Large intestine (tissue), 3 donors: ENCODE measurements at regions not wholly inside any gene's neighbourhood (a gene's known extent, or its start where the extent isn't known, plus 50 kb on each side); places are given as distances from the start of the nearest gene placed in this dataset.

ENCODE experiments used
- DNase-seq, 2 donors: peaks; one replicate each; pipeline versions ENCODE4 v3.0.0 to v3.0.0-alpha.2; 2013
- H3K27ac ChIP-seq: one replicate; pipeline ENCODE4 v1.5.1; 2013; ENCODE audit warnings: low read length
- H3K27me3 ChIP-seq: 2 replicates; pipeline ENCODE4 v1.6.1; 2013; ENCODE audit warnings: low read length; ENCODE audit not compliant: control insufficient read depth, insufficient read depth
- H3K36me3 ChIP-seq: 2 replicates; pipeline ENCODE4 v1.6.1; 2013; ENCODE audit warnings: low read length; ENCODE audit not compliant: control insufficient read depth, insufficient read depth
- H3K4me1 ChIP-seq: one replicate; pipeline ENCODE4 v1.6.1; 2013; ENCODE audit warnings: low read length; ENCODE audit not compliant: control insufficient read depth, insufficient read depth
- H3K4me3 ChIP-seq: one replicate; pipeline ENCODE4 v1.5.1; 2013; ENCODE audit warnings: low read length
- H3K9me3 ChIP-seq: one replicate; pipeline ENCODE4 v1.6.1; 2013; ENCODE audit warnings: mild to moderate bottlenecking, low read depth, low read length, moderate library complexity; ENCODE audit not compliant: control insufficient read depth
- WGBS: methylation state at CpG from one replicate; pipeline ENCODE4 v1.1.5; 2013; ENCODE audit warnings: low lambda C conversion rate; ENCODE audit not compliant: insufficient coverage; 5-methylcytosine and 5-hydroxymethylcytosine counted together

DNA sequence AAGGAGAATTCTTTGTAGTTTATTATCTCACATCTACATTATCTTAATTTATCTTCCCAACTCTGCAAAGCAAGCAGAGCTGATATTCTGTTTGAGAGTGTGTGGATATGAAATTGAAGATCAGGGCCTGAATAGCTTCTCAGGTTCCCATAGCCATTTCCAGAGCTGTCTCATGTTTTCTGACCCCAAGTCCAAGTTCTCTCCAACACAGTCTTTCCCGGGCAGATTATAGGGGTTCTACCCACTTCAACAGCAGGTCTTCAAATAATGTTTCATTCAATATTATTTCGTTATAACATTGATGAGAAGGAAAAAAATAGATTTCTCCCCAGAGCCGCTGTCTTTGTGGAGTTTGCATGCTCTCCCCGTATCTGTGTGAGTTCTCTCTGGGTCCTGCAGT, 234.9 kb downstream of the ENC1 start:
- H3K36me3 ChIP-seq = no peaks in the 10 kb centered on the region
- H3K27ac ChIP-seq = peak overlapping the region; percentile 74
- no CpG with 5 or more reads among the region's 4 CpGs for WGBS
- peak in 1 of 2 donors; percentile 73 for DNase-seq
- H3K4me3 ChIP-seq = no peak overlapping the region
- no peaks in the 10 kb centered on the region for H3K27me3 ChIP-seq
- H3K4me1 ChIP-seq = peaks cover 47% of the 10 kb centered on the region
- H3K9me3 ChIP-seq = no peaks in the 10 kb centered on the region

DNA sequence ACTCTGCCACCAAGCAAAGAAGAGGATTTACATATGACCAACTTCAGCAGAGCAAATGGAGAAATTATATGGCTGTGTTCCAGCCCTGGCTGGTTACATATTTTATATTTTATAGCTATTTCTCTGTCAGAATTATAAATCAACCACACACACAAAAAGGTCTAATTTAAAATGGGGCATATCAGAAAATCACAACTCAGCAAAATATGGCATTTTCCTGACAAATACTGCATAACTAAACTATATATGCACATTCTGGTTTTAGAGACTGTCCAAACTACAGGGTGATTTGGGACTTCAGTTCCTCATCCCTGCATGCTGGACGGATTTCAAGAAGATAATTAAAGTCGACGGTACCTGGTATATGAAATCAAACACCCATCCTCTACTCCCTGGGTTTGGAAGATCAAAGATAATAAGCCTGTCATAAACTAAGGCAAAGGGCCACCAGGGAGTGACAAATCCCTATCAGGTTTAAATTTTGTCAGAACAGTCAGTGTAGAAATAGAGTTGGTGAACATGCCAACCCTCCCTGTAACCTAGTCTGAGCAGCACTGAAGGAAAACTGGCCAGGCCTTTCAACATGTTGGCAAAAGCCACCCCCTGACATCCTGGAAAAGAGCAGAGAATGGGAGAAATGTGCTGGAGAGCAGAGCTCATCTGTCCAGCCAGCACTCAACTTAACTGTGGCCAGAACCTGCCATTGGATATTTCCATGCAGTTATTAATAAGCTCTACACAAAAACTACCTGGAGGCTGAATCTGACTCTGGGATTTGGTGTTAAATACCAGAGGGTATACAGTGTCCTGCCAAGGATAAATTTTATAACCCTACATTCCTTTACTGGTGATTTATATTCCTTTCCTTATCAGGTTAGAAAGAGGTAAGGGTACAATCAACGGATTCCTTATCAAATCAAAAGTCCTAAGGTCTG, 235.7 kb downstream of the ENC1 start:
- H3K9me3 ChIP-seq = no peaks in the 10 kb centered on the region
- peak overlapping the region; percentile 74 for H3K27ac ChIP-seq
- no CpG with 5 or more reads among the region's 4 CpGs for WGBS
- peaks cover 48% of the 10 kb centered on the region for H3K4me1 ChIP-seq
- peak in 1 of 2 donors; percentile 54 for DNase-seq
- no peaks in the 10 kb centered on the region for H3K27me3 ChIP-seq
- H3K36me3 ChIP-seq = no peaks in the 10 kb centered on the region
- H3K4me3 ChIP-seq = no peak overlapping the region

DNA sequence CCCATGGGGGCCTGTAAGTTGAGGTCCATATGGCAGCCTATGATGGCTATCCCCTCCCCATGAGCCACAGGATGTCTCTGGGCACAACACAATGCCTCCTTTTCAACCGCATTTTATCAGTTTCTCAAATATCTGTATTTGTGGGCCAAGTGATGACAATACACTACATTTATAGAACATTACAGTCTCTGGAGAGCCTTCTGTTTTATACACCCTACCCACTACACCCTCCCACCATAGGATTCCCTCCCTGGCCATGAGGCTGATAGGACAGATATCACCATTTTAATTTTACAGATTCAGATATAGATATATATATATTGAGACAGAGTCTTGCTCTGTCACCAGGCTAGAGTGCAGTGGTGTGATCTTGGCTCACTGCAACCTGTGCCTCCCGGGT, 236.8 kb downstream of the ENC1 start:
- Histone ChIP-seq H3K27me3 (no peaks in the 10 kb centered on the region), H3K27ac (no peak overlapping the region), H3K4me3 (no peak overlapping the region), H3K36me3 (no peaks in the 10 kb centered on the region), H3K4me1 (peaks cover 38% of the 10 kb centered on the region), H3K9me3 (no peaks in the 10 kb centered on the region)
- no peak for DNase-seq
- 100% methylated on average over 1 of the region's 2 CpGs for WGBS

GRCh38 chr5:74402553-74402952, 238.0 kb downstream of the ENC1 start:
- Histone ChIP-seq H3K9me3 (no peaks in the 10 kb centered on the region), H3K27me3 (no peaks in the 10 kb centered on the region), H3K27ac (no peak overlapping the region), H3K4me1 (peaks cover 35% of the 10 kb centered on the region), H3K4me3 (no peak overlapping the region), H3K36me3 (no peaks in the 10 kb centered on the region)
- DNase-seq = no peak
- 83% methylated on average over 2 of the region's 4 CpGs for WGBS

DNA sequence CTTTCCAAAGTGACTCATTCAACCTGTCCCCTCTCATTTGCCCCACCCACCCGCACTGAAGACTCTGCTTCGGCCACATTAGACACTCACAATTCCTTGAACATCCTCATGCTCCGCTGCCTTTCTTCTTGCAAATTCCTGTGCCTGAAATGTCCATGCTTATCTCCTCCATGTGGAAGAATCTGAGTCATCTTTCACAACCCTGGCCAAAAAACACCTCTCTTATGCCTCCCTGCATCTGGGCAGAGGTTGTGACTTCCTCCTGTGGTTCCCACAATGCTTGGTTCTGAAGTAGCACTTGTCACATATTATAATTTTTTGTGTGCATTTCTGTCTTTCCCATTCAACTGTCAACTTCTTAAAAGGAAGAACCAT, 238.6 kb downstream of the ENC1 start:
- no peaks in the 10 kb centered on the region for H3K9me3 ChIP-seq
- no CpG with 5 or more reads among the region's 3 CpGs for WGBS

DNA sequence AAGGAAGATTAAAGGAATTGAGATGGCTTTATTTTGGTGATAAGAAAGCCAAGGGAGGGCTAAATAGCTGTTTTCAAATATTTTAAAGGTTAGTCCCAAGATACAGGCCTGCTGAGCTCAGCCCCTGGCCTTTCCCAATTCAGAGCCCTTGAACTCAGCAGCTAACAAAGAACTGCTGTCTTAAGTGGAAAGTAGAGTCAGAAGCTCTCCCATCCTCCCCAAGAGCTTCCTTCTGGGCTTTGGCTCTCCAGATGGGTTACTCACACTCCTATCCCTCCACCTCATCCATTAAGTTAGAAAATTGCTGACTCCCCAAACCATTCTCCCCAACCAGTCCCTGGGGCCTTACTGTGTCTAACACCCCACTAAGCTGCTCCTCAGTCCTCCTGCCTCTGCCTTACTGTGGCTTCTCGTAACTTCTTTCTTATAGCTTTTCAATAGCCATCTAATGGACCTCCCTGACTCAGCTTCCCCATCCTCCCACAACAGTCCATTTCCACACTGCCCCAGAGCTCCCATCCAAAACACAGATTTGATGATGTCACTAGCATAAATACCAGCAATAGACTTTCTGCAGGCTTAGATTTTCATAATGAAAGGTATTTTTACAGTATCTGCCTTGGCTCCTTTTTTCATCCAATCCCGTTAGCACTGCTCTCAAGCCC, 239.1 kb downstream of the ENC1 start:
- H3K36me3 ChIP-seq = no peaks in the 10 kb centered on the region
- no peak overlapping the region for H3K4me3 ChIP-seq
- no peaks in the 10 kb centered on the region for H3K27me3 ChIP-seq
- DNase-seq = no peak
- no peak overlapping the region for H3K27ac ChIP-seq
- peaks cover 30% of the 10 kb centered on the region for H3K4me1 ChIP-seq
- 100% methylated on average over 1 of the region's 2 CpGs for WGBS
- H3K9me3 ChIP-seq = no peaks in the 10 kb centered on the region

More for the DNA sequence above, 238.6 kb downstream of the ENC1 start:
- Histone ChIP-seq H3K36me3 (no peaks in the 10 kb centered on the region), H3K27ac (no peak overlapping the region), H3K27me3 (no peaks in the 10 kb centered on the region), H3K4me3 (no peak overlapping the region), H3K4me1 (peaks cover 32% of the 10 kb centered on the region)
- no peak for DNase-seq

GRCh38 chr5:74400067-74400466, 240.5 kb downstream of the ENC1 start:
- Histone ChIP-seq H3K36me3 (no peaks in the 10 kb centered on the region), H3K27me3 (no peaks in the 10 kb centered on the region), H3K4me1 (peaks cover 30% of the 10 kb centered on the region), H3K9me3 (no peaks in the 10 kb centered on the region), H3K4me3 (no peak overlapping the region), H3K27ac (no peak overlapping the region)
- no CpG with 5 or more reads among the region's 2 CpGs for WGBS
- no peak for DNase-seq

DNA sequence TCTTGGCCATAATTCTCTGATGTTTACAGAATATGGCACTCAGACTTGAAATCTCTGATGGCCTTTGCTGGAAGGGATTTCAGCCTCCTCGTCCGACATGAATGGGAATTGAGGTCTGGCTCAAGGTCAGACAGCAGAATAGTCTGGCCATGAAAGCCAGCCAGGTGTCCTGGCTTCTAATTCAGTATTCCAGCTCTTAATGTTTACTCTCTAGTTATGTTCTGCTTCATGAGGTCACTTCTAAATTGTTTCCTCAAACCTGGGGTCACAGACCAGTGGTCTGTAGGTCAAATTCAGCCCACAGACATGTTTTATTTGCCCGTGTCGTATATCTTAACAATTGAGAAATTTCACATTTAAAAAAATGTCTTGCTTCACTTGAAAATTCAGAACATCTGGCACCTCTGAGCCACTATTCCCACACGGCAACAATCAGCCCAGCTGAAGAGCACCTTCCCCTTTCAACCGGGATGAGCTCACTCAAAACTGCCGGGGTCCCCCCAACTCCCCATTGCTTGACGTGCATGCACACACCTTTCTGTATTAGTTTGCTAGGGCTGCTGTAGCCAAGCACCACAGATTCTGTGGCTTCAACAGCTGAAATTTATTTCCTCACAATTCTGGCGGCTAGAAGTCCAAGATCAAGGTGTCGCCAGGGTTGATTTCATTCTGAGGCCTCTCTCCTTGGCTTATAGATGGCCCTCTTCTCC, 243.5 kb downstream of the ENC1 start:
- H3K4me3 ChIP-seq = no peak overlapping the region
- no peaks in the 10 kb centered on the region for H3K9me3 ChIP-seq
- DNase-seq = no peak
- peaks cover 46% of the 10 kb centered on the region for H3K4me1 ChIP-seq
- no peaks in the 10 kb centered on the region for H3K36me3 ChIP-seq
- peak overlapping the region; percentile 89 for H3K27ac ChIP-seq
- H3K27me3 ChIP-seq = no peaks in the 10 kb centered on the region
- 60% methylated on average over 1 of the region's 10 CpGs for WGBS

- peaks cover 44% of the 10 kb centered on the region for H3K4me1 ChIP-seq
- H3K9me3 ChIP-seq = no peaks in the 10 kb centered on the region
- peak overlapping the region; percentile 89 for H3K27ac ChIP-seq
- no CpG with 5 or more reads among the region's 10 CpGs for WGBS
- peak; percentile 76 to 87 for DNase-seq
- H3K36me3 ChIP-seq = no peaks in the 10 kb centered on the region
- no peaks in the 10 kb centered on the region for H3K27me3 ChIP-seq
- no peak overlapping the region for H3K4me3 ChIP-seq
These were observed 245.3 kb downstream of the ENC1 start for GRCh38 chr5:74394916-74395880.
